22Rv1 (cell line): ENCODE measurements at regions not wholly inside any gene's neighbourhood (a gene's known extent, or its start where the extent isn't known, plus 50 kb on each side); places are given as distances from the start of the nearest gene placed in this dataset.

Experiments
- H3K27ac ChIP-seq: fragments of 450-650 bp; 2 replicates; pipeline ENCODE4 v1.5.1; 2017
- ZFX ChIP-seq: fragments of 450-650 bp; IDR thresholded peaks from 2 replicates; pipeline ENCODE4 v1.6.1; 2017; ENCODE audit warnings: antibody characterized with exemption, borderline replicate concordance
- TF ChIP-seq, protein P1 (sequence below): fragments of 450-650 bp; IDR thresholded peaks from 2 replicates; pipeline ENCODE4 v1.5.1; 2017; ENCODE audit warnings: mild to moderate bottlenecking

DNA sequence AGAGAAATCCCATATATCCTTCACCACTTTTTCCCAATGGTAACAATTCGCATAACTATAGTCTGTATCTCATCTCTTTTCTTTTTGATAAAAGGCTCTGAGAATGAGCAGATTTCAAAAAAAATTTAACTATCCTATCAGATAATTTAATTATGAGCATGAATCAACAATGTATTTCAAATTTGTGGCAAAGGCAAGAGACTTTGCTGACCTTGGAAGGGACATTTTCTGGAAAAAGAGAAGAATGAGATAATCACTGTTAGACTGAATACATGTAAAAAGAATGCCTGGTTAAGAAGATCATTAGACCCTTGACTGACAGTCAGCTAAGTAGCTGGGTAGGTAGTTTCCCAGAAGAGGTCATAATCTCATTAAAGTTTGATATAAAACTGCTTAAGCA is 428.4 kb upstream of the XYLT1 start:
- no peak overlapping the region for H3K27ac ChIP-seq
- TF ChIP-seq, protein P1, sequence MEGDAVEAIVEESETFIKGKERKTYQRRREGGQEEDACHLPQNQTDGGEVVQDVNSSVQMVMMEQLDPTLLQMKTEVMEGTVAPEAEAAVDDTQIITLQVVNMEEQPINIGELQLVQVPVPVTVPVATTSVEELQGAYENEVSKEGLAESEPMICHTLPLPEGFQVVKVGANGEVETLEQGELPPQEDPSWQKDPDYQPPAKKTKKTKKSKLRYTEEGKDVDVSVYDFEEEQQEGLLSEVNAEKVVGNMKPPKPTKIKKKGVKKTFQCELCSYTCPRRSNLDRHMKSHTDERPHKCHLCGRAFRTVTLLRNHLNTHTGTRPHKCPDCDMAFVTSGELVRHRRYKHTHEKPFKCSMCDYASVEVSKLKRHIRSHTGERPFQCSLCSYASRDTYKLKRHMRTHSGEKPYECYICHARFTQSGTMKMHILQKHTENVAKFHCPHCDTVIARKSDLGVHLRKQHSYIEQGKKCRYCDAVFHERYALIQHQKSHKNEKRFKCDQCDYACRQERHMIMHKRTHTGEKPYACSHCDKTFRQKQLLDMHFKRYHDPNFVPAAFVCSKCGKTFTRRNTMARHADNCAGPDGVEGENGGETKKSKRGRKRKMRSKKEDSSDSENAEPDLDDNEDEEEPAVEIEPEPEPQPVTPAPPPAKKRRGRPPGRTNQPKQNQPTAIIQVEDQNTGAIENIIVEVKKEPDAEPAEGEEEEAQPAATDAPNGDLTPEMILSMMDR = no peak
- no peak for TF ChIP-seq ZFX

DNA sequence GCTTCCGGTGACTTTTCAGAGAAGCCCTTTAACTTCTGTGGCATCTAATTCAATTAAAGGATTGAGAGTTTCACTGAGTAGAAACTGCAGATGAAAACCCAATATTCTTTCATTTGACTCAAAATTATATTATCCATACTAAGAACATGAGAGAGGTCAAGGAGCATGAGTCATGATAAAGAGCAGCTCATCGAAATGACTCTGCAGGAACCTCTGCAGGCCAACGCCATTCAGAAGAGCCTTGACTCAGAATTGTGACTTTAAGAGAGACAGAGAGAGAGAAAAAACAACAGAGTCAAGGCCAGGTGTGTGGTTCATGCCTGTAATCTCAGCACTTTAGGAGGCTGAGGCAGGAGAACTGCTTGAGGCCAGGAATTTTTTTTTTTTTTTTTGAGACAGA is 417.2 kb upstream of the XYLT1 start:
- H3K27ac ChIP-seq = no peak overlapping the region
- TF ChIP-seq, protein P1 = no peak
- TF ChIP-seq ZFX = no peak

DNA sequence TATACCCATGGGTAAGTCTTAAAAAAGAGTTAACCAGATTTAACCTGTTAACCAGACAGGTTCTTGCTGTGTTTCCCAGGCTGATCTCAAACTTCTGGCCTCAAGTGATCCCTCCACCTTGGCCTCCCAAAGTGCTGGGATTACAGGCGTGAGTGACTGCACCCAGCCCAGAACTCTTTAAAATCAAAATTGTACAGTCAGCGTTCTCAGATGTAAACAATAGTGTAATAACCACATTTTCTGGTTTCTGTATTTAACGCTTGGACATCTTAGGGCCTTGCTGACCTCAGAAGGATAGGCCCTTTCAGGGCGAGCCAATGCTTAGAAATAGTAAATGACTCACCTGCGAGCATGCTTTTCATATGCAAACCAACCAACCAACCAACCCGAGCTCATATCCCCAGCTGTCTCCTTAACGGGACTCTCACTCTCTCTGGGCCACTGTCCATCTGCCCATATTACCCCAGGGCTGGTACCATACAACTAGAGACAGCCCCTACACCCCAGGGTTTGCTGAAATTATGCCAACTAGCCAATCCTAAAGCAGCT is 415.0 kb upstream of the XYLT1 start:
- no peak overlapping the region for H3K27ac ChIP-seq
- TF ChIP-seq, protein P1 = no peak
- no peak for TF ChIP-seq ZFX

DNA sequence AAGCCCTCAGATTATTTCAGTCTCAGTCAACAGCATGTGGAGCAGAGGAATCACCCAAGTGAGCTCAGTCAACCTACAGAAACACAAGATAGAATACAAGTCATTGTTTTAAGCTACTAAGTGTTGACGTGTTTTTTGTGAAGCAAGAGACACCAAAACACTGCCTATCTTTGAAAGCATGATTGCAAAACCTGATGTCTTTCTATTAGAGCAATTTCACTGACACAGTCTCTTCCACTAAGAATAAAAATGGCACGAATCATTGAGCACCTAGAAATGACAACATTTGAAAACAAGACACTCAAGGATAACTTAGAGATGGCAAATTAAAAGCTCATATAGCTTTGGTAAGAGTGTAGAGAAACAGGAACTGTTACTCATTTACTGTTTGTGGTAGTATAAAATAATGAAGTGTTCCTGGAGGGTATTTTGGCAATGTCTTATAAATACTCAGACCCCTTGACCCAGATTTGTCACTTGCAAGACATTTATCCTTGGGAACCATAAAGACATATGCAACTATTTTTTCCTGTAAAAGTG is 407.1 kb upstream of the XYLT1 start:
- H3K27ac ChIP-seq = no peak overlapping the region
- TF ChIP-seq, protein P1 = no peak
- no peak for TF ChIP-seq ZFX

DNA sequence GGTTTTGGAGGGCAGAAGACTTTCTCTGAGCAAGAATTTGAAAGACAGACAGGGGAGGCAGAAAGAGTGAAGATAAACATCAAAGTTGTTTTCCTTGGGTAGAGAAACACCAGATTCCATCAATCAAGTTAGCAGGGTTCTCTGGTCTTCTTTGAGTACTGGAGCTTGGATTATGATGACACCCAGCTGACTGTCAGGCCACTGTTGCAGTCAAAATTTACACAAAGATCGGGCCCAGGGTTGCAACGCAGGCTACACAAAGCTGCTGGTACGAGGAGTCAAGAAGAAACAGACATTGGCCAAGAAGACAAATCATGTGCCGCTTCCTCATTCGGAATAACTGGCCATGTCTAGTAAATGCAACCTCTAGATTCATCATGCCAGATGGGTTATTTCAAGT is 396.2 kb upstream of the XYLT1 start:
- TF ChIP-seq ZFX = no peak
- TF ChIP-seq, protein P1 = no peak
- H3K27ac ChIP-seq = no peak overlapping the region

DNA sequence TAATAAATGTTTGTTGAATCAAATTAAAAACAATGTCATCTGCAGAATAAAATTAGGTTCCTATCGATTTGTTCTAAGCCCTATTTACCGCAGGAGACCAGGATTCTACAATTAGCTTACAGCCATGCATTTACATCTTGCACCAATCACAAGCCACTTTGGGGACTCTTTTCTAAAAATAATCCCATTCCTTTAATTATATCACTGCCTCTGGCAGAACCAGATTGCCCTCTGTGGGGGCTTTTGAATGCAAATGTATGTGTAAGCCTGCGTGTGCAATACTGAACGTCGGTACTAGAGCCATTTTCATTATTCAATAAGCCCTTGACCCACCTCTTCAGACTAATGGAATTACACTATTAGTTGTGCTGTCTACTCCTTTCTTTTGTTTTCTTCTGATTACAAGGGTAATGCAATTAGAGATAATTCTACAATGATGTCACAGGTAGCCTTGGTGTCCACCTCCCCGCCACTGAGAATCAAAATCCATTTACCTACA is 391.3 kb upstream of the XYLT1 start:
- no peak for TF ChIP-seq ZFX
- TF ChIP-seq, protein P1 = no peak
- no peak overlapping the region for H3K27ac ChIP-seq

DNA sequence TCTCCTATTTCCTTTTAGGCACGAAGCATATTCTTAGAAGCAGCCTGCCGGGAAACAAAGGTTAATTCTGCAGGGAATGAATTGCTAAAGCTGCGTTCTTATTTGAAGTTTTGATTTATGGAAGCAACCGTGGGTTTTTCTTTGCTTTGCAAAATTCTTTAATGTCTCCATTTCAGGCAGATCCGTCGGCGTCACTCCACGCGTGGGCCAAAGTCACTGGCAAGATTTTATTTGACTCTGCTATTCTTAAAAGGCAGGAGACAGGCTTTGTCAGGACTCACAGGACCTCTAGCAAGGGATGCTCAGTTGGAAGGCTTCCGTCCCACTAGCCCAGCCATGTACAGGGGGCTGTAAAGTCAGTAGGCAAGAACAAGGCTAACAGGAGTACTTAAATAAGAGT is 387.3 kb upstream of the XYLT1 start:
- TF ChIP-seq, protein P1 = no peak
- no peak for TF ChIP-seq ZFX
- no peak overlapping the region for H3K27ac ChIP-seq
